ENCODE measurements at regions not wholly inside any gene's neighbourhood (a gene's known extent, or its start where the extent isn't known, plus 50 kb on each side); places are given as distances from the start of the nearest gene placed in this dataset.
A peak's percentile ranks its signal among the peaks of the same experiment; 100 is the strongest.

DNA sequence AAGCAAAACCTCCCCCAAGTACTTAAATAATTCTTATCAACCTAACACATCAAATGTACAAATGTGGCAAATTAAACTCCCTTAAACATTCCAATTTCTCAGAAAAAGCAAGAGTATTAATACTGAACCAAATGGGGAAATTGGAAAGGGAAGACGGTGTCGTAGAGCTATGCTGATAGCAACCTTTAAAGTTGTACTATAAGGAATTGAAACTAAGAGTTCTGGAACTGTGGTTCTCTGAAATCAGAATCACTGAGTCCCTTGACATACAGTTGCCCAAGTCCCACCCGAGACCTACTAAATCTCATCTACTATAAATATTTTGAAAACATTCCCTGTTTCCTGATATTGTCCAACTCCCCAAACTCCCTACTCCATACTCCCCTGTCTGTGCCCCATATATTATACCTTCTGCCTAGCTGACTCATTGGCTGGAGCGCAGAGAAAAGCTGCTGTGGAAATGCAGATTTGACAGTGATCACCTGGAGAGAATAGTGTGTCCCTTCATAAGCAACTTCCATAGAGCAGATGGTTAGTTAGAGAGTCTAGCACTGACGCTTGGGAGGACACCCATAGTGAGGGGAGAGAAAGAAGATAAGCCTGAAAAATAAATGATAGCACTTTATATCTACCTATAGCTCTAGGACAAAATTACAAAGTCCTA is 51.4 kb upstream of the ITM2B start:
- DNase-seq, result no peak
- H3K27me3 Mint-ChIP-seq, result no peaks in the 10 kb centered on the region
- no peaks in the 10 kb centered on the region for H3K9me3 Mint-ChIP-seq
- no peak overlapping the region for H3K4me3 Mint-ChIP-seq
- H3K36me3 Mint-ChIP-seq, result no peaks in the 10 kb centered on the region
- H3K27ac Mint-ChIP-seq, result peak overlapping the region; percentile 4
- H3K4me1 Mint-ChIP-seq, result peaks cover 39% of the 10 kb centered on the region

DNA sequence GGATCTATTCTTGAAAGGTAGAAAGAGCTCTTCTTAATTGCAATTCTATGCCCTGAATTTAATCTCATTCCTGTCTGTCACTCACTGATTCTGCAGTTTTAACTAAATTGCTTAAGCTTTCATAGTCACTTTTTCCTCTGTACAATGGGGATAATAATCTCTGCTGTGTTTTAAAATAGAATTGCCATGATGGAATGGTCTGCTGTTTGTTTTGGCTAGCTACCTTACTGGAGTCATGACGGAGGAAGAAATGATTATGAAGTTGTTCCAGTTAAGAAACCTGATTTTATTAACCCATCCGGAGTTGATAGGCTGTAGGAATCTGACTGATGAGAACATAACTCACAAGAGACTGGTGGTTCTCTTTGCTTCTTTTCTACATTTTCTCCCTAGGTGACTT is 54.9 kb upstream of the ITM2B start:
- Mint-ChIP-seq H3K36me3 (no peaks in the 10 kb centered on the region), H3K4me3 (no peak overlapping the region), H3K27ac (no peak overlapping the region), H3K9me3 (no peaks in the 10 kb centered on the region), H3K4me1 (peaks cover 15% of the 10 kb centered on the region), H3K27me3 (no peaks in the 10 kb centered on the region)
- DNase-seq, result no peak

DNA sequence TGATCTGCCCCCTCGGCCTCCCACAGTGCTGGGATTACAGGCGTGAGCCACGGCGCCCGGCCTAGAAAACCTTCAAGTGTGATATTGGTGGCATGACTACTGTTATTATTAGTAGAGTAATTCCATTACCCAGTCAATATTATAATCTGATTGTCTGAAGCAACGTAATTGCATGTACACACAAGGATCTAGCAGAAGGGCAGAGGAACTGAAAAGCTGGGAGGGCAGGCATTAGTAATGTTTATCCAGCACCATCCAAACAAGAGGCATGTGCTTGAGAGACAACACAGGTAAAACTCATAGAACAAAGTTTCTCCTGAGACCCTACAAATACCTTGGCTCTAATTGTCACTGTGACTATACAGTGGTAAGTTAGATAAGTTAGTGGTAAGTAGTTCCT is 56.2 kb upstream of the ITM2B start:
- no peak overlapping the region for H3K27ac Mint-ChIP-seq
- no peaks in the 10 kb centered on the region for H3K9me3 Mint-ChIP-seq
- no peaks in the 10 kb centered on the region for H3K27me3 Mint-ChIP-seq
- H3K4me1 Mint-ChIP-seq, result peaks cover 5% of the 10 kb centered on the region
- no peak overlapping the region for H3K4me3 Mint-ChIP-seq
- no peak for DNase-seq
- H3K36me3 Mint-ChIP-seq, result no peaks in the 10 kb centered on the region

DNA sequence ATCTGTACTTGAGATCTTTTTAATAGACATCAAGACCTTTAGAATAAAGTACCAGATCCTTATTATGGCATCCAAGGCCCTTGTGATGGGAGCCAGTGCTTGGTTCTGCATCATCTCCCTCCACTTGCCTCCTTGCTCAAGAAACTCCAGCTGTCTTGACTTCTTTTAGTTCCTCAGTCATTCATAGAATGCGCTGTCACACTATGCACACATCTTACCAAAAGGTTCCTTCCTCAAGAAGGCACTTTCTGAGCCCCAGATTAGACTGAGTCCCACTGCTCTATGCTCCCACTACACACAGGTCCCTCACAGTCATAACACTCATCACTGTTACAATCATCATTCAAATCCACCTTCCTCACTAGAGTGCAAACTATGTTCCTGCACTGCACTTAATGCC is 57.8 kb upstream of the ITM2B start:
- no peaks in the 10 kb centered on the region for H3K27me3 Mint-ChIP-seq
- H3K36me3 Mint-ChIP-seq, result no peaks in the 10 kb centered on the region
- no peak overlapping the region for H3K4me3 Mint-ChIP-seq
- no peaks in the 10 kb centered on the region for H3K9me3 Mint-ChIP-seq
- no peak overlapping the region for H3K27ac Mint-ChIP-seq
- H3K4me1 Mint-ChIP-seq, result no peaks in the 10 kb centered on the region
- no peak for DNase-seq

DNA sequence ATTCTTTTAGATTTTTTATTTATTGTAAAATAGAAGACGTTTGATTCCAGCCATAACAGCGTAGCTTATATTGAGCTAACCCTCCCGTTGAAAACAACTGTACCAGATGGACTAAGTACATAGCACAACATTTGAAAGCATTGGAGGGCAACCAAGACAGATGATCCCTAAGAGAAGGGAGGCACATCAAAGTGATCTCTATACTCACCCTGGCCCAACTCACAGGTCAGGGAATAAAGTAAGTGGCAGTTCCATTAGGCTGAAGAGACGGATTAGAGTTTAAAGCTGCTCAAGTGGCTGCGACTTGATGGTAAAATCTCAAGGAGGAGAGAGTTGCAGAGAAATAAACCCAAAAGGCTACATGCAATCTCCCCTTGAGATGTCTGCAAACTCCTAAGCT is 65.1 kb upstream of the ITM2B start:
- H3K27ac Mint-ChIP-seq, result no peak overlapping the region
- no peak overlapping the region for H3K4me3 Mint-ChIP-seq
- H3K9me3 Mint-ChIP-seq, result no peaks in the 10 kb centered on the region
- DNase-seq, result no peak
- no peaks in the 10 kb centered on the region for H3K27me3 Mint-ChIP-seq
- H3K4me1 Mint-ChIP-seq, result peaks cover 8% of the 10 kb centered on the region
- no peaks in the 10 kb centered on the region for H3K36me3 Mint-ChIP-seq

DNA sequence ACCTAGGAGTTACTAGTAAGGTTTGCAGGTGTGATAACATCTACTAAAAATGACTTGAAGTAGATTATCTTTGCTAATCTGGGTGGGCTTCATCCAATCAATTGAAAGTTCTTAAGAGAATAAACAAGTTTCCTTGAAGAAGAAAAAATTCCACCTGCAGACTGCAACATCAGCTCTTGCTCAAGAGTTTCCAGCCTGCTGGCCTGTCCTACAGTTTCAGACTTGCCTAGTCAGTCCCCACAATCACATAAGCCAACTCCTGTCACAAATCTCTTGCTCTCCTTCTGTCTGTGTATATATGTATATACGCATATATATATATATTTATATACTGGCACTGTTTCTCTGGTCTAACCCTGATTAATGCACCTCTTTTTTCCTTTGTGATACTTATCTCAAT is 67.3 kb upstream of the ITM2B start:
- no peak overlapping the region for H3K4me3 Mint-ChIP-seq
- no peaks in the 10 kb centered on the region for H3K27me3 Mint-ChIP-seq
- no peaks in the 10 kb centered on the region for H3K9me3 Mint-ChIP-seq
- no peak overlapping the region for H3K27ac Mint-ChIP-seq
- DNase-seq, result no peak
- peaks cover 24% of the 10 kb centered on the region for H3K4me1 Mint-ChIP-seq
- H3K36me3 Mint-ChIP-seq, result no peaks in the 10 kb centered on the region

DNA sequence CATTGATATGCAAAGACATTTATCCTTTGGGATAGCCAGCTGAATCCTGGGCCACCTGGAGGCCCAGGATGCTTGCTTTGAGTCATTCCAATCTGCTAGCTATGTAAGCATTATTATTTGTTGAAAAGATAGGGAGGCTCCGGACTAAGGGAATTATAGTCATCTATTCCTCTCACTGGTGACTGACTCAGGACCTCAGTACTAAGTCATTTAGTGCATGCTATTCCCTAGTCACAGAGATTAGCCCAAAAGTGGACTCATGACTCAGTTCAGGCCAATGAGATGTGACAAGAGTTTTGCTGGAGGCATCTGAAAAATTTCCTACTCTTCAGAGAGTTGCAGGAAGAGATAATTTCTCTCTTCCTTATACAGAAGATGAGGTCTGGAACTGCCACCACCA is 67.9 kb upstream of the ITM2B start:
- no peaks in the 10 kb centered on the region for H3K36me3 Mint-ChIP-seq
- H3K9me3 Mint-ChIP-seq, result no peaks in the 10 kb centered on the region
- no peak for DNase-seq
- H3K27ac Mint-ChIP-seq, result no peak overlapping the region
- no peaks in the 10 kb centered on the region for H3K27me3 Mint-ChIP-seq
- no peak overlapping the region for H3K4me3 Mint-ChIP-seq
- peaks cover 31% of the 10 kb centered on the region for H3K4me1 Mint-ChIP-seq

DNA sequence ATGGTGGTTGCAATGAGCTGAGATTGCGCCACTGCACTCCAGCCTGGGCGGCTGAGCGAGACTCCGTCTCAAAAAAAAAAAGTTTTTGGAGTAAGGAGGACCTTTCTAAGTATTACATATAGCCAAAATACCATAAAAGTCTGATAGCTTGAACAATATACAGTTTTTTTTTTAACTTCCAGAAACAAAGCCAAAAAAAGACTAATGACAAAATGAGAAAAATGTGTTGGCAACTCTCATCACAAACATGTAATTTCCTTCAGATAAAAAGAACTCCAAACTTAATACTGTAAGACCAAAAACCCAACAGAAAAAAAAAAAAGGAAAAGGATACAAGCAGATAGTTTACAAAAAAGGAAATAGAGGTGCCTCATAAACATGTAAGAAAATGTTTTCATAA is 68.2 kb upstream of the MED4 start:
- Mint-ChIP-seq H3K4me1 (peaks cover 46% of the 10 kb centered on the region), H3K27ac (no peak overlapping the region), H3K36me3 (no peaks in the 10 kb centered on the region), H3K9me3 (no peaks in the 10 kb centered on the region), H3K4me3 (no peak overlapping the region), H3K27me3 (no peaks in the 10 kb centered on the region)
- no peak for DNase-seq

DNA sequence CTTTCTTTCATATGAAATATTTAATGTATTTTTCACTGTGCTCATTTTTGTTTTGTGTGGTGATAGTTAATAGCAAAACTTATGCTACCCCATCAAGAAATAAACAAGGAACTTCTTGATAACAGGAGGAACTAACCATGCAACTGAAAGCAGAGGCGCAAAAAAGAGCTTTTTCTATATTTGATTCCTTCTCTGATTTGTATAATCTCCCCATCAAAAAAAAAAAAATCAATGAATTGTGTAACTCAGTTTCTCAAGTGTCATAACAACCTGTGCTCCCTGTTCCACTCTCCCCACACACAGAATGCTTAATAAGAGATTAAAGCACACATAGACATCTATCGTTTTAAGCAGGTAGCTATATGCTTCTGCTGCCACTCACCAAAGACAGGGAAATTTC is 67.3 kb upstream of the MED4 start:
- Mint-ChIP-seq H3K27me3 (no peaks in the 10 kb centered on the region), H3K4me1 (peaks cover 43% of the 10 kb centered on the region), H3K4me3 (no peak overlapping the region), H3K27ac (no peak overlapping the region), H3K36me3 (no peaks in the 10 kb centered on the region), H3K9me3 (no peaks in the 10 kb centered on the region)
- DNase-seq, result no peak

DNA sequence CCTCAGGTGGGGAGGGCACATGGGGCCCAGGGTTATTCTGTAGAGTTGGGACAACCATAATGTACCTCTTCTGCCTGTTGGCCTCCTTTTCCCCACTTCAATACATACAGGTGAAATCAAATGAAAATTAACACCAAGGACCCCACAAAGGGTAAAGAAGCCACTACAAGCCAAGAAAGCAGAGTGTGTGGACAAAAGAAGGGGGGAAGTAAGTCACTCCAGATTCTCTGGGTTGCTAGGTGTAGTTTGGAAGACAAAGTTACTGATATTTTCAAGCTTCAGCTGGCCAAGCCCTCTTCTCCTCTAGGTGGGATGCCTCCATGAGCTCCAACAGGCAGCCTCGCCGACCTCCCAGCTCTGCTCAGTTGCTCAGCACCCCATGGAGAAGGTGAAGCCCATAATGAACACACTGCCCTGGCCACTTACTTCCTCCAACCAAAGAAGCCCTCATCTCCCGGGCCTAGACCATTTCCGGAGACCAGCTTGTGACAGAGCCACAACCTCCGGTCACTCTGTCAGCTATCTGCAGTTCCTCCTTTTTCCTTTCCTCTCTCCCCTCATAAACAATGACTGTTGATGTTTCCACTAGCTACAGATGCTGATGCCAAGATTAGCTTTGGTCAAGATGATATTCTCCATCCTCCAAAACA is 66.8 kb upstream of the MED4 start:
- H3K27ac Mint-ChIP-seq, result no peak overlapping the region
- DNase-seq, result no peak
- no peak overlapping the region for H3K4me3 Mint-ChIP-seq
- no peaks in the 10 kb centered on the region for H3K36me3 Mint-ChIP-seq
- H3K4me1 Mint-ChIP-seq, result peaks cover 40% of the 10 kb centered on the region
- H3K9me3 Mint-ChIP-seq, result no peaks in the 10 kb centered on the region
- no peaks in the 10 kb centered on the region for H3K27me3 Mint-ChIP-seq

DNA sequence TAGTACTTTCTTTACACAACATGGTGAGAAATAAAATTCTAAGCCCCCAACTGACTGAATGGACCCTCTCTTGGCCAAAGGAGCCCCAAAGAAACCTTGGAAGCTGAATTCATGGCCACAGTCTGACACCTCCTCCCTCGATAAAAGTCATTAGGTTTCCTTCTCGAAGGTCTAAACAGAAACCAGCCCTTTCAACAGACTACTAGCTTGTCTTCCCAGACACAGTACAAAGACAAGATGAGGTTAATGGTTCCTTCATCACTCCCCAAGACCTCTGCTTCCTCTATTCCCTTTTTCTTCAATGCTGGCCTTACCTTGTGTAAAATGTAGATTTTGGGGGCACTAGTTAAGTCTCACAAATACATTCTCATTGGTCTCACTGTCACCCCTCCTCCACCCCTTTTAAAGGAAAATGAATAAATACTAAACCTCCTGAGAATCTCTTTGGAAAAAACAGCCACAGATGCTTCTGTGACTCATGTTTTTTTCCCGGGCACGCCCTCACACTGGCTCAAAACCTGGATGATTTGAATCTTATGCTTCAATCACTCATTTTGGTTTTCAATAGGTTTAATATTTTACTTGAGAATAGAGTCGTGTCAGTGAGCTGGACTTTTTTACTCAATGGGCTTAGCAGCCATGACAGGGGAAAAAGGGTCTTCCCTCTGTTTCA is 65.8 kb upstream of the MED4 start:
- Mint-ChIP-seq H3K36me3 (no peaks in the 10 kb centered on the region), H3K4me1 (peaks cover 49% of the 10 kb centered on the region)

DNA sequence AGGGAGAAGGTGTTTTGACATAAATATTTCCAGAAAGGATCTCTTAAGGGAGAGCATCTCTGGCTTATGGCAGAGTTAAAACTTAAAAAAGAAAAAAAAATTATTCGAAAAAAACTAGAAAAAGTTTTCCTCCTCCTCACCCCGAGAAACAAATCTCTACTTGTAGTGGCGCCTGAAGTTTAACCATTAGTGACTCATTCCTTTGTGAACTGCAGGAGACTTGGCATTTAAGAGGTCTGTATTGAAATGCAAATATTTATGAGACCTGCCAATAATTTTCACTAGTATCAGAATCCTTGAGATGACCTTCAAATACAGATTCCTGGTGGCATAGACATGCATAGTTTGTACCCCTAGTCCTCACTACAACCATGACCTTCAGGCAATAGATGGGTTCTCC is 64.9 kb upstream of the MED4 start:
- Mint-ChIP-seq H3K4me3 (no peak overlapping the region), H3K4me1 (peaks cover 58% of the 10 kb centered on the region), H3K36me3 (no peaks in the 10 kb centered on the region), H3K9me3 (no peaks in the 10 kb centered on the region), H3K27ac (peak overlapping the region; percentile 64), H3K27me3 (no peaks in the 10 kb centered on the region)
- DNase-seq, result no peak

More for the DNA sequence above, 65.8 kb upstream of the MED4 start:
- H3K27ac Mint-ChIP-seq, result peak overlapping the region; percentile 50
- no peak for DNase-seq
- H3K9me3 Mint-ChIP-seq, result no peaks in the 10 kb centered on the region
- no peaks in the 10 kb centered on the region for H3K27me3 Mint-ChIP-seq
- peak overlapping the region; percentile 22 for H3K4me3 Mint-ChIP-seq

DNA sequence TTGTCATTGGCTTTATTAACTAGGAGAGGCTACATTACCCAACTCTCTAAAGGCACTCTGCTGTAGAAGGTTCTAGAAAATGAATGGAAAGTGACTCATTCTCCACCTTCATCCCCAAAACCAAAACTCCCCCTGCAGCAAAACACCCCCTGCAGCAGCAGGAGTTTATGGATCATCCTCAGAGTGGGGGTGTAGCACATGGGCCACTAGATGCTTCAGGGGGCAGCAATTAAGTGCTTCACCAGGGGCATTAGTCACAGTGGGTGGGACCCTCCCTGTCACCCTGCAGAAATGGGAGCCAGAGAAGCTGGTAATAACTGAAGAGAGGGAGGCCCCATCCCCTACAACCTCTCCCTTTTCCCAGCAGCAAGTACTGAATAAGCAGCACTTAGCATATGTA is 64.5 kb upstream of the MED4 start:
- H3K36me3 Mint-ChIP-seq, result no peaks in the 10 kb centered on the region

DNA sequence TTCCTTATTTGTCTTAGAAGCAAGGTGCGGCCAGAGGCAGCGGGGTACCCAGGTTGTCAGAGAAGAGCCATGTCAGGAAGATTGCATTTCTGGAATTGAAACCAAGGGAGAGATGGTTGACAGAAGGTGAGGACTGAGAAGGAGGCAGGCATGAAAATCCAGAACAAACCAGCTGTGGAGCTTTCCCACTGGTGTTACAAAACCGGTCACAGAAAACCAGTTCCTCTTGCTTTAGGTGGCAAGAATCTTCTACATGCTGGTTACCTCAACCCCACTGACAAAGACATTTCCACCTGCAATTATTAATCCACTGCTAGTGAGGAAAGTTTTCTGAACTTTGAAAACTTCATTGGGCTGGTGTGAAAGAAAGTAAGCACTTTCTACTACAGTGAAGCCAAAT is 64.0 kb upstream of the MED4 start:
- no peaks in the 10 kb centered on the region for H3K36me3 Mint-ChIP-seq

More for the DNA sequence above, 64.5 kb upstream of the MED4 start:
- peak; percentile 26 for DNase-seq
- Mint-ChIP-seq H3K9me3 (no peaks in the 10 kb centered on the region), H3K4me1 (peaks cover 62% of the 10 kb centered on the region), H3K4me3 (no peak overlapping the region), H3K27me3 (no peaks in the 10 kb centered on the region), H3K27ac (peak overlapping the region; percentile 64)

DNA sequence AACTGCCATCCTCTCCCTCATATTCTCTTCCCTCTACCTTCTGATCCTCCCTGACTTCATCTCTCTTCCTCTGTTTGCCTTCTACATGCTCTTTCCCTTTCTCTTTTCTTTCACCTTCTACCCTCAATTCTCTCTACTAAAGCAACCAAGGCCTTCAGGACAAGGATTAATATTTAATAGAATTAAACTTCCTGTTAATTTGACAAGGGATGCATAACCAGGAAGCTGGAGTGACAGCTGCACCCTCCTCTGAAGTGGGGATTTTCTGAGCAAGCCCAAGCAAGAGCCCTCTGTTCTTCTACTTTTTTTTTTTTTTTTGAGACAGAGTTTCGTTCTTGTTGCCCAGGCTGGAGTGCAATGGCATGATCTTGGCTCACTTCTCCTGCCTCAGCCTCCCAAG is 63.4 kb upstream of the MED4 start:
- Mint-ChIP-seq H3K27ac (peak overlapping the region; percentile 80), H3K36me3 (no peaks in the 10 kb centered on the region), H3K27me3 (no peaks in the 10 kb centered on the region), H3K4me1 (peaks cover 73% of the 10 kb centered on the region), H3K4me3 (peak overlapping the region; percentile 9), H3K9me3 (no peaks in the 10 kb centered on the region)
- DNase-seq, result no peak

More for the DNA sequence above, 64.0 kb upstream of the MED4 start:
- Mint-ChIP-seq H3K27me3 (no peaks in the 10 kb centered on the region), H3K4me3 (no peak overlapping the region), H3K4me1 (peaks cover 67% of the 10 kb centered on the region), H3K9me3 (no peaks in the 10 kb centered on the region), H3K27ac (peak overlapping the region; percentile 80)
- DNase-seq, result no peak

DNA sequence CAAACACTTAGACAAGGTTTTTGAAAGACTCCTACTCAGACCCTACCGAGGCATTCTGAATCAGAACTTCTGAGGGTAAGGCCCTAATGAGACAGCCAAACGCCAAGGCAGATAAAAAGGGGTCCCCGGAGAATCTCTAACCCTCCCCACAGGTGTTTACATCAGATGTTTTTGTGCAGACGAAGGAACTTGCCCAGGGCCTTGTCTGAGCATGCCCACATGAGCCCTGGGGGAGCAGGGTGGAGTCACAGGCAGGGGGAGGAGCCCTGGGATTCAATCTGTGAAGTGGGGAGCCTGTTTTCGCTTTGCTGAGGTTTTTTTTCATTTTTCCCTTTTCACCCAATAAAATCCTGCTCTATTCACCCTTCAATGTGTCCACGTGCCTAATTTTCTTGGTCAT is 61.6 kb upstream of the MED4 start:
- no peaks in the 10 kb centered on the region for H3K36me3 Mint-ChIP-seq
- no peaks in the 10 kb centered on the region for H3K9me3 Mint-ChIP-seq
- H3K4me1 Mint-ChIP-seq, result peaks cover 83% of the 10 kb centered on the region
- no peaks in the 10 kb centered on the region for H3K27me3 Mint-ChIP-seq
- peak overlapping the region; percentile 65 for H3K4me3 Mint-ChIP-seq
- peak; percentile 79 for DNase-seq
- H3K27ac Mint-ChIP-seq, result peak overlapping the region; percentile 96
